GM21447 (cell line): ENCODE measurements at regions not wholly inside any gene's neighbourhood (a gene's known extent, or its start where the extent isn't known, plus 50 kb on each side); places are given as distances from the start of the nearest gene placed in this dataset.

Source experiments
- ATAC-seq: cut with Tn5 transposase; IDR thresholded peaks from one replicate; pipeline ENCODE4 v1.9.1; 2021; ENCODE audit not compliant: unreplicated experiment

DNA sequence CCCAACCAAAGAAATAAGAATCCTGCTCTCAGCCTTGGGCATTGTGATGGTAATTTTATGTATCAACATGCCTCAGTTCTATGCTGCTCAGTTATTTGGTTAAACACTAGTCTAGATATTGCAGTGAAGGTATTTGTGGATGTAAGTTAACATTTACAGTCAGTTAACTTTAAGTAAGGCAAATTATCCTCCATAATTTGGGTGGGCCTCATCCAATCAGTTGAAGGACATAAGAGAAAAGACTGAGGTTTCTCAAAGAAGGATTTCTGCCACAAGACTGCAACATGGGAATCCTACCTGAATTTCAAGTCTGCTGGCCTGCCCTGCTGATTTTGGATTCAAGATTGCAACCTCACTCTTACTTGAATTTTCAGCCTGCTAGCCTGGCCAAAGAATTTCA is 975.5 kb upstream of the ACVR2A start:
- ATAC-seq, result no peak

DNA sequence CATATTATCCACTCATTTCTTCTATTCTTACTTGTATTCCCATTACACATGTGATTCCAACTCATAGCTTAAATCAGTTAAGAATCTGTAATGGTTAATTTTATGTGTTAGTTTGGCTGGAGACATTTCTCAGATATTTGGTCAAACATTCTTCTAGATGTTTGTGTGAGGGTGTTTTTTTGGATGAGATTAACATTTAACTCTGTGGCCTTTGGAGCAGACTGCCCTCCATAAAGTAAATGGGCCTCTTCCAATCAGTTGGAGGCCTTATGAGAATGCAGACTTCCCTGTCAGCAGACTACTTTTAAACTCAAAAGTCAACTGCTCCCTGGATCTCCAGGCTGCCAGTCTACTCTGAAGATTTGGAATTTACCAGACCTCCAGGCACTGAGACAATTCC is 976.8 kb upstream of the ACVR2A start:
- ATAC-seq, result no peak

DNA sequence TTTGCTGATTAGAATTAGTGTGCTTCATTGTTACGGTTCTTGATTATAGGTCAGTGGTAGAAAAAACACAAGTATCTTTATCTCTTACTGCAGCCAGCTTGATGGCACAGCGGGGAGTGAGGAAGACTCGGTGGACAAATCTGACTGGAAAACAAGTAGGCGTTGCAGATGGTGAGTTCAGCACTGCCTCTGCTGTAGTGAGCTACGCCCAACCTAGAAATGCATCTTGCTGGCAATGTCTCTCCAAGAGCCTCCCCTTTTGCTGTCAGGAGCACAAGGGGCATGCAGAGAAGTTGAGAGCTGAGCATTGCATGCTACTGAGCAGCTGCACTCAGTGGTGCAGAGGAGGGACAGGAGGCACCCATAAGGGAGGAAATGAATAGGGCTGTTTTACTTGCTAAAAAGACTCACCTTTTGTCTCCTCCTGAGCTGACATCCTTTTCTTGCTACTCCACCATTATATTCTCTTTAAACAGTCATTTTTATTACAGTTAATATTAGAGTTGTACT is 977.3 kb upstream of the ACVR2A start:
- no peak for ATAC-seq

DNA sequence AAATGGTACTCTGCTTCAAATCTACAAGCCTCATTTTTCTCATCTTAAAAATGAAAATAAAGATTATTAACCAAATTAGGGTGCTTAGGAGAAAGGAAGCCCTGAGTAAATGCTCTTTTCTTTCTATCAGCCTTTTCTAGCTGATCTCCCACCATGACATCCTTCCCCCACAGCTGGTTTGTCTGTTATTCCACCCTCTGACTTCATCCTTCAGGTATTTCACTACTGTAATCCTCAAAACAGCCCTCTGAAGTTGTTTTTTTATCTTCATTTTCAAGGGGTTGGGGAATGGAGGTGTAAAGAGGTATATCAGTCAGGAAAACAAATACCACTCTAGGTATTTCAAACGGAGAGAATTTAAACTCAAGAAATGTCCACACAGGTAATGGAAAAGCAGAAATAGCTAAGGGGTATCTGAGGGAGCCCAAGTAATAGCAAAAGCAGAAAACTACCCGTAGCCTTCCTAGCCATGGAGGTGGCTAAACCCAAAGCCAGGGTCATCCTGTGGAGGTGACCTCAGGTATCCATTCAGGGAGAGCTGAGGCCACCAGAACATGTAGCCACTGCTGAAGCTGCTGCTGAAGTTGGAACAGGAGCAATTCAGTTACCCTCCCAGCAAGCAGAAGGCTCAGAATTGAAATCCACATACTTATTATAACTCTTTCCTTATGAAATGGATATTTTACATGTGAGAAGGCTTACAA is 990.9 kb upstream of the ACVR2A start:
- ATAC-seq, result no peak

DNA sequence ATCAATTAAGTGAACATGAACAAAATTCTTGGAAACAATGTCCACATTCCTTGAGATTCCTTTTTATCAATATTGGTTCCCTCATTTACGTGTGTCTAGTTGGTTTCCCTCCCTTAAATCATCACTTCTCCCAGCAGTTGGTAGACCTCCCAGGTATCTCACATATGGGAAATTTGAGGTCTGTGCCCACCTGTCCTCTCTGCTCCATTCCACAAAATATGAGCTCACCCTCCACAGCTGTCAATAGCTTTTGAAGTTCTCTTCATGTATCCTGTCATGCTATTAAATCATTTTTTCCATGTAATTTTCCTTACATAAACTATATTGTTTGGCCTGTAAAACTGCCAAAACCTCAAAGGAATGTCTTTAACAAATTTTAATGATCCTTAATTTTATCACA is 992.2 kb upstream of the ACVR2A start:
- no peak for ATAC-seq

DNA sequence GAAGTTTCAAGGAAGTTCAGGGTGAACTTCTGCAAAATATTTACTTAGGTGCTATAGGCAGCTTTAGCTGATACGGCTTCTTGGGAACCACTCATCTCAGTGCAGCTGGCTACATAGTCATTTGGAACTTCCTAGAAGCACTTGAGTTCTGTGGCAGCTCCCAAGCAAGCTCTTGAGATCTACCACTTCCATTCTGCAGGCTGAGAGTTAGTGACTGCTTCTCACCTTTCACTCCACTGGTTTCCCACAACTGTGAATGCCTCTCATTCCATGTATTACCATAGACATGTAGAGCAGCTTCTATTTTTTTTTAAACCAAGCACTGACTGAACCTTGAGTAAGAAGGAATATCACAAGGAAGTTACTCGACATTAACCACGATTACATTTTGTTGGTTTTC is 994.1 kb upstream of the ACVR2A start:
- ATAC-seq, result no peak

DNA sequence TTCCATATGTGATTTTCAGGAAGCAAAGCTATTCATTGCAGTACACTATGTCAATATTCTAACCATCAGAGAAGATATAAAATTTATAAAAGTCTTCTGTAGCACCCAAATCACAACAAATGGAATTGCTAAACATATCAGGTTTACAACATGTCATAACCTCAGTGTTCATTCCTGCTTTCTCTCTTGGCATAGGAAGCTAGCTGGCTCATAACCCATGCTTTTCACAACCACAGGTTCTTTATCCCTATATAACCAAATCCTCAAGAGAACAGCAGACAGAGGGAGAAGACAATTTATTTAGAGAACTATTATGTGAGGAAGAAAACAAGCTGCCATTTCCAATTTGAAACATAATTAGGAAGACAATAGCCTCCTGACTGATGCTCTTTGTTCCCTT is 997.0 kb upstream of the ACVR2A start:
- no peak for ATAC-seq

DNA sequence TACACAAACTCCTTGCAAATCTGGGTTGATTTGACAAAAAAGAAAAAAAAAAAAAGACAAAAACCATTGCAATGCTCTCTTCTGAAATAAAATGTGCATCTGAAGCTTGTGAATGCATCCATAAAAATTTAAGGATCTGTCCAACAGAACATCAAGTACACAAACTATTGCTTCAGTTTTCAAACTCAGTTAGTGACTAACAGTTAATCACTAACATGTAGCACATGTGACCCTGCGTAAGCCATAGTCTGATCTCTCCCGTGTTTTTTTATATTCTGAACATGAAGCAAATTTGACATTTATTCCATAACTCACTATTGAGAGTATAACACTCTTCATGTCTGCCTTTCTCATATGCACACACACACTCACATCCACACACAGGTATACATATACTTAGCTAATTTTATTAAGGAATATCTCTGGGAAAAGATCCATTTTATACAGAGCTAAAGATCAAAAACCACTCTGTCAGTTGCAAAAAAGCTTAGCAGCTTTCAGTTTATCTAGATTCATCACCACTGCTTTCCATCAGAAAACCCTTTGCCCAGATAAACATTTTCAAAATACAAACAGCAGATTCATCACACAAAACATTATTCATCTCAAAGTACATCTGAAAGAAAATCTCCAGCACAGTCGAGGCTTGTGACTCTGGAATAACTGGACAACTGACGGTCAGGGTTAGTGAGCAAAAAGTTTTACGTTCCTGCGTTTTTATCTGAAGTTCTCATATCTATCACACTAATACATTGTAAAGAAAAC is 1000.4 kb upstream of the ACVR2A start:
- no peak for ATAC-seq

DNA sequence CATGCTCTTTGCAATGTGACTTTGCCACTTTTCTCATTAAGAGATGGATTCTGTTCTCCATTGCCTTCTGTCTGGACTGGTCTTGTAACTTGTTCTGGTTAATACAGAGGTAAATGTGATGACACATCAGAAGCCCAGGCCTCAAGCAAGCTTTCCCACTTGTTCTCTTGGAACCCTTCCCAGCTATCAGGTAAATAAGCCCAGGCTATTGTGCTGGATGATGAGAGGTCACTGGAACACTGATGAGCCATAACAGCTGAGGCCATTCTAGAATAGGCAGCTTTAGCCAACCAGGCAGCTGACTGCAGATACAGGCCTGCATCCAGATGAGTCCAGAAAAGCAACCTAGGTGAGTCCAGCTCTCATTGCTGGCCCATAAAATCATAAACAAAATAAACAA is 1007.0 kb upstream of the ACVR2A start:
- ATAC-seq, result no peak

DNA sequence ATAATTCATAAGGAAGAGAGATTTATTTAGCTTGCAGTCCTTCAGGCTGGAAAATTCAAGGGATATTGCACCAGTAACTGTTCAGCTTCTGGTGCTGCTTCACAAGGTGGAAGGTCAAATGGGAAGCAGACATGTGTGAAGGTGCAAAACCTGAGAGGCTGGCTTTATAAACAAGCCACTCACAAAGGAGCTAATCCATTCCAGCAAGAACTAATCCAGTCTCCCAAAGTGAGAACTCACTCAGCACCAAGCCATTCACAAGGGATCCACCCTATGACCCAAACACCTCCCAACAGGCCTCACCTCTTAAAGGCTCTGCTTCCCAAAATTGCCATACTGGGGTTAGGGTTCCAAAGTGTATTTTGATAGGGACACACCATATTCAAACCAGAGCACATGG is 1018.4 kb upstream of the ACVR2A start:
- no peak for ATAC-seq

DNA sequence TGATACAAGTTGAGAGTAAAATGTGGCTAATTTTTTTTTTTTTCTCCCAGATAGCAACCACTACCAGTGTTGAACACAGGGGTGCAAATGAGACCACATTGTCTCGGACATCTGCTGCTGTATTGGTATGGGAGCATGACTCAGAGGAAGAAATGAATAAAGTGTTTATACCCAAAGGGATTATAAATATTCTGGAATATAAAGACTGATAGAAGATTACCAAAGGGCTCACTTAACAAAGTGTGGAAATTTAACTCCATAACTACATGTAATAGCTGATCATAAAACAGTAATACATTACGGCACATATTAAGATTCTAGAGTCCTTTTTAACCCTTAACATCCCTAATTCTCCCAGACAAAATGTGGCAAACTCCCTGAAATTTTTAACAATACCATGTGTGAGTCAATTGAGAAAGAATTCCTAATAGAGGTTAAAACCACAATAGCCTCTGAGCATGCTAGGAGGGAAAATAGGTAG is 1023.0 kb upstream of the ACVR2A start:
- no peak for ATAC-seq

DNA sequence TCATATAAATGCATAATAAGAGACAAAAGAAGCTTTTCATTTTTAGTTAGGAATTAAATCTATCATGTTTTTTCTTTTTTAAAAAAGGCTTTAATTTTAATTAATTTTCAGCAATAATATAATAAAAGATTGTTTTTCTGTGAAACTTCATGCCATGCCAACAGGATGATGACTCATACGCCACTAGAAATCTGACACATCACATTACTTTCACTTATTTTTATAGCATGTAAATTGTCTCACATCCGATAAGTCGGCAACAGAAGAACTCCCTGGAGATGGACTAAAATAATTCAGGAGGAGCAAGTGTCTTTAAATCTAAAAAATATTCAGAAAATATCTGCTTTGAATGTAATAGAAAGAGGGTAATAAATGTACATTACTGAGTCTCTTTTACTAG is 1024.2 kb upstream of the ACVR2A start:
- no peak for ATAC-seq

DNA sequence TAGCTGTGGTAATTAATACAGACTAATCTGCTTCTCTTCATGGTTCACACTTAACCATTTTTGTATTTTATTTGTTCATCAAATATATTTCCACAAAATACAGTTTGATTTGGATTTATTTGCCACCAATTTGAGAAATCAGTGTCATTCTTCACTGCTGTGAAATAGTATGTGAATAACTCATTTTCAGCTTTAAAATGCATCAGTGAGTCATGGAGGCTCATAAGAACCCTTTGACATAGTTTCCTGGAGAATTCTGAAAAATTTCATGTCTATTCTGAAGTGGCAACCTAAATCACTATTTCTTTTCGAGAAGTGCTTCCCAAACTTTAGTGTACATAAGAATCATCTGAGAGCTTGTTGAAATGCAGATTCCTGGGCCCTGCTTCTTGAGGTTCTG is 1026.7 kb upstream of the ACVR2A start:
- no peak for ATAC-seq

DNA sequence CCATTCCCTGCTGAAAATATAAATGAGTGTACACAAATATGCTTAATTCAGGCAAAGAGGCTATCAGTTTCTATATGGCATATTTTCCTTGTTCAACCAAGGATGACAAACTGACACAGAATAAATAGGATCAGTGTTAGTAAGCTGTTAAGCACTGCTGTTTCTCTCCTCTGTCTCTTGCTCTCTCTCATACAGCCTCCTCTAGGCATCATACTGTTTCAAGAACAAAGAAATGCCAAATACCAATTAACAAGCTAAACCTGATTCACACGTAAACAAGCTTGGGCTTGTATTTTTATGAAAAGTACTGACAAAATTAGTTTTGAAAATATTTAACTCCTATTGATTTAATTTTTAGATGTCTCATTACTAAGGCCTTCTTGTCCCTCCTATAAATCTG is 1027.2 kb upstream of the ACVR2A start:
- ATAC-seq, result no peak

DNA sequence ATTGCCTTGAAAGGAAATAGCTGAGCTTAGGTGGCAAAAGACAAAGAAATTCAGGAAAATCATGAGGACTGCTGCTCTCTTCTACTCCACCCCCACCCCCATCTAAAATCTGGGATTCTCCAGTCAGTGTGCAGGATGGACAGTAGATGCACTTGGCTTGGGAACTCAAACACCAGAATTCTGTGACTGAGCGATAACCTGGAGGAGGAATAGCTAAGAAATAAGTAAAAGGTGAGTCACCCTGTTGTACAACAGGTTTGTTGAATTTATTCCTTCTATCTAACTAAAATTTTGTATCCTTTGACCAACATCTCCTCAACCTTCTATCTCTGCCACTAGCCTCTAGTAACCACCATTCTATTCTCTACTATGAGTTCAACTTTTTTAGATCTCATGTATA is 1029.9 kb upstream of the ACVR2A start:
- no peak for ATAC-seq

DNA sequence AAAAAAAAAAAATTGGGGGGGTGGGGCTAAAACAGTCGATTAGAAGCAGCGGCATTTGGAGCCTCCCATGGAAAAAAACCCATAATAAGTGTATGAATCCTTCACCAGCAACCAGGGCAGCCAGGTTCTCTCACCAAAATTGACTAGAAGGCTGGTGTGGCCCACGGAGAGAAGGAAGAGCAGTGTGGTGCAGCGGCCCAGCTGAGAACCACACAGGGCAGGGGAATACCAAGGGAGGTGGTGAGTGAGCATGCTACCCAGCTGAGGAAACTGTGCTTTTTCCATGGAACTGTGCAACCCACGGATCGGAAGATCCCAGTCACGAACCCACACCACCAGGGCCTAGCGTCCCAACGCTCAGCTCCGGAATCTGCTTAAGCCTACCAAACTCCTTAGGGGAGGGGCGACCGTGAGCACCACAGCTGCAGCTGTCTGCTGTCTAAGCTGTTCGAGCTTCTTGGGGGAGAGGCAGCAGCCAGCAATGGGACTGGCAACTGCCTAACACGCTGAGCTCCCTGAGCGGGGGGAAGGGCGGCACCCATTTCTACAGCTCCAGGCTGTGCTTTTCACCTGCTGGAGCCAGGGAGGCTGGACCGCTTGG is 1037.2 kb upstream of the ACVR2A start:
- ATAC-seq, result no peak

DNA sequence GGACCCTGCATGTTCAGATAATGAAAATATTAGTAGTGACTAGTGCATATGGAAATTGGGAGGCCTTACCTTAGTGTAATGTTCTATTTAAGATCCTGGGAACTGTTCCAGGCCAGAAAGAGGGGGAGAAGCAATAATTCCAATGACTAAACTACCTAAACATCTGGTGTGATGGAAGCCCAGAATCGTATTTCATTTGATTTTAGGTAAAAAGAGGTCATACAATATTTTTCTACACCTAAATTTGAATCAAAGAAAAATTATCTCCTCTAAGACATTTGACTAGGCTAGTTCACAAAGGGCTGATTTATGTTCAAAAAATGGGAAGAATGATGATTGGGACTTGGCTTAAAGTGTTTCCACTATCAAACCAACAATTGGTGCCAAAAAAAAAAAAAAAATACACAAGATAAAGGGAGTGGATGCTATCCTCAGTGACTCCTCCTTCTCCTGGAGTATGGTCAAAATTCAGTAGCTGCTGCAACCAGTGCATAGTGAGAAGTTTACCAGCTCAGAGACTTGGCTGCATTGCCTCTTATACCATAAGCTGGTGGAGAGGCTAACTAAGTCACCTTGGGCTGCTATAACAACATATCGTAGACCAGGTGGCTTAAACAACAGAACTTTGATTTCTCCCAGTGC is 1038.3 kb upstream of the ACVR2A start:
- ATAC-seq, result no peak

DNA sequence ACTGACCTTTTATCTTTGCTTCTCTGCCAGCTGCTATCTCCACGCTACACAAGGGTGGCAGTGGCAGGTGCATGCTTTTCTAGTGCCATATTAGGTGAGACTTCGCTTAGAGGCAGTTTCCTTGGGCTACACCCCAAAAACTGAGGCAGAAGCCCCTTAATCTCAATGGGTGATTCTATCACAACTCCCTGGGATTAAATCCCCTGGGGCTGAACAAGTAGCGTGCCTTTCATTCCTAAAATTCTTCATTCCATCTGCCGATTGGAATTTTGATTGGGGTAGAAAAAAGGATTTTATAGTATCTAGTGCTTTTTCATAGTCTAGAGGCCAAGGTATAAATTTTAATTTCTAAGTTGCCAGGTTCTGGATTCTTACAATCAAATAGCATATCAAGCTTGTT is 1040.5 kb upstream of the ACVR2A start:
- no peak for ATAC-seq

DNA sequence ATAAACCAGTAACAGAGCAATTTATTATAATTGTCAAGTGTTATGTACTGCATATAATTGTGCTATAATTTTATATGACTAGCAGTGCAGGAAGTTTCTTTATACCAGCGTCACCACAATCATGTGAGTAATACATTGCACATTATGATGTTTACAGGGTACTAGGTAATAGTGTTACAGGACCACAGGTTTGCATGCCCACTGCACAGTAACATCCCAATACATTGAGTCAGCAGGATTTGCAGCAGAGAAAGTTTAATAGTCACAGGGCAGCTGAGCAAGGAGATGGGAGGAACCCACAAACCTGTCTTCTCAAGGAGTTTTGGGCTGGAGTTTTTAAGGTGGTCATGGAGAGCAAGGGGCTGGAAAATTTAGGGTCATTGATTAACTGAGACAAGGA is 1042.9 kb upstream of the ACVR2A start:
- ATAC-seq, result no peak

DNA sequence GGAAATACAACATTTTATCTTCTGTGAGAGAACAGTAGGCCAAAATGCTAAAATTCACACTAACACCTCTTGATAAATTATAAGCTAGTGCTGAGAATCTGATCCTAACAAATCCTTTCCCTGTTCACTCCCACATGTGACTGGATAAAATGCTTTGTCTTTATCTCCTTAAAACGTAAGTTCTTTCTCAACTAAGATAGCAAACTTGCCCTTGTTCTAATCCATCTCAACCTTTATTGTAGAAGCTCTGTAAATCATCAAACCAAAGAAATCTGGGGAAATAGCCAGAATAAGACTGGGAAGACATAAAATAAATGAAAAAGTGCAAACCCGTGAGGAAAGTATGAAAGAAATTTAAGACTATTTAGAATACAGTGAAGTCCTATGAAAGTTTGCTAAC is 1058.4 kb upstream of the ACVR2A start:
- no peak for ATAC-seq

DNA sequence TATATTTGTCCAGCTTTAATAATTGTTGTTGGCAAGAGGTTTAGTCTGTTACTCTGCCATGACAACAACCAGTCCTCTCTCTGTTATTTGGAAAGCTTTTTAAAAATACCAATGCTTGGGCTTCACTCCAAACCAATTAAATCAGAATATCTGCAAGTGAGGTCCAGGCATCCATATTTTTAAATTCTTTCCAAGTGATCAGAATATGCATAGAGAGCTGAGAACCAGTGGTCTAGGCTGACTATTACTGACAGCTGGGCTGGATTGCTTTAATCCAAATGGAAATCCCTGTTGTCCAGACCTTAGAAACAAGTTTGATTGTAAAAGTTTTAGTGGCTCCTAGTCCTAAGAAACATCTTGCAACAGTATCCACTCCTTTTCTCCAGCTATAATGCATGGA is 1059.7 kb upstream of the ACVR2A start:
- no peak for ATAC-seq

DNA sequence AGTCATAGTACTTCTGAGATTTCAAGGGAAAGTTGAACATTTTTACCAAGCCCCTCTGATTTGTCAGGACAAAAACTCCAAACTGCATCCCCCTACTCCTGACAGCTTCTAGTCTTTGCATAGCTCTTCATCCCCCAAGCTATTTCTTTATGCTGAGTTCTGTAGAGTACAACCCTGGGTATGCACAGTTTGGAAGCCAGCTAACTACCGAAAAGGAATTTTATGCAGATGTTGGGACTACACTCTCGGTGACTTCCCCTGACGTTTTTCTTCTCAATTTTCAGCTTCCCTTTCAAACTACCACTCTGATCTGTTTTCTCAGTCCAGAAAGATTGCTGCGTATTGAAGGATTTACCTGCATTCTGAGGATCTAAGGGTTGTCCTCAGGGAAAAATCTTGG is 1060.2 kb upstream of the ACVR2A start:
- ATAC-seq, result no peak
